B cell (primary cell): ENCODE measurements at regions not wholly inside any gene's neighbourhood (a gene's known extent, or its start where the extent isn't known, plus 50 kb on each side); places are given as distances from the start of the nearest gene placed in this dataset.

Experiments used
- CTCF ChIP-seq: fragments of 200-600 bp; IDR thresholded peaks from one replicate; pipeline ENCODE4 v1.8.0; 2022; ENCODE audit warnings: antibody characterized with exemption, mild to moderate bottlenecking
- EZH2 ChIP-seq: IDR thresholded peaks from 2 replicates; pipeline ENCODE4 v1.6.1; 2012; ENCODE audit warnings: borderline replicate concordance, low read depth, mild to moderate bottlenecking, moderate library complexity, low read length; ENCODE audit not compliant: insufficient read depth, poor library complexity, severe bottlenecking

- no peak for TF ChIP-seq CTCF
- TF ChIP-seq EZH2: no peak
Measured at GRCh38 chr11:70740488-70740851, 342.1 kb downstream of the CTTN start.
